GM20000 (cell line): ENCODE measurements at regions not wholly inside any gene's neighbourhood (a gene's known extent, or its start where the extent isn't known, plus 50 kb on each side); places are given as distances from the start of the nearest gene placed in this dataset.

ENCODE experiments used
- DNase-seq: peaks from one replicate; pipeline ENCODE4 v3.0.0; 2012; ENCODE audit warnings: low spot score
- CTCF ChIP-seq: IDR thresholded peaks from 2 replicates; pipeline ENCODE4 v1.5.1; 2012; ENCODE audit warnings: mild to moderate bottlenecking, control low read depth; ENCODE audit errors: extremely low read depth, missing control alignments

GRCh38 chr18:7482342-7482741 lies 84.8 kb upstream of the PTPRM start:
- no peak for TF ChIP-seq CTCF
- DNase-seq: no peak

GRCh38 chr18:7485616-7486015 lies 81.5 kb upstream of the PTPRM start:
- DNase-seq: no peak

GRCh38 chr18:7488571-7488970 lies 78.5 kb upstream of the PTPRM start:
- TF ChIP-seq CTCF: no peak
- DNase-seq: no peak

More at GRCh38 chr18:7485616-7486015, 81.5 kb upstream of the PTPRM start:
- TF ChIP-seq CTCF: no peak

GRCh38 chr18:7490104-7490503 lies 77.0 kb upstream of the PTPRM start:
- no peak for DNase-seq
- TF ChIP-seq CTCF: no peak

GRCh38 chr18:7492385-7492784 lies 74.7 kb upstream of the PTPRM start:
- no peak for DNase-seq
- no peak for TF ChIP-seq CTCF

- no peak for DNase-seq
- no peak for TF ChIP-seq CTCF
These were observed 70.0 kb upstream of the PTPRM start for GRCh38 chr18:7497081-7497480.

GRCh38 chr18:7511106-7511505 lies 56.0 kb upstream of the PTPRM start:
- DNase-seq: no peak
- no peak for TF ChIP-seq CTCF

- no peak for DNase-seq
- no peak for TF ChIP-seq CTCF
These were observed 54.8 kb upstream of the PTPRM start for GRCh38 chr18:7512348-7512747.
